GM21576 (cell line): ENCODE measurements at regions not wholly inside any gene's neighbourhood (a gene's known extent, or its start where the extent isn't known, plus 50 kb on each side); places are given as distances from the start of the nearest gene placed in this dataset.
A peak's percentile ranks its signal among the peaks of the same experiment; 100 is the strongest.

Experiments used
- ATAC-seq: cut with Tn5 transposase; IDR thresholded peaks from one replicate; pipeline ENCODE4 v1.9.1; 2021; ENCODE audit warnings: mild to moderate bottlenecking, moderate library complexity; ENCODE audit not compliant: unreplicated experiment

DNA sequence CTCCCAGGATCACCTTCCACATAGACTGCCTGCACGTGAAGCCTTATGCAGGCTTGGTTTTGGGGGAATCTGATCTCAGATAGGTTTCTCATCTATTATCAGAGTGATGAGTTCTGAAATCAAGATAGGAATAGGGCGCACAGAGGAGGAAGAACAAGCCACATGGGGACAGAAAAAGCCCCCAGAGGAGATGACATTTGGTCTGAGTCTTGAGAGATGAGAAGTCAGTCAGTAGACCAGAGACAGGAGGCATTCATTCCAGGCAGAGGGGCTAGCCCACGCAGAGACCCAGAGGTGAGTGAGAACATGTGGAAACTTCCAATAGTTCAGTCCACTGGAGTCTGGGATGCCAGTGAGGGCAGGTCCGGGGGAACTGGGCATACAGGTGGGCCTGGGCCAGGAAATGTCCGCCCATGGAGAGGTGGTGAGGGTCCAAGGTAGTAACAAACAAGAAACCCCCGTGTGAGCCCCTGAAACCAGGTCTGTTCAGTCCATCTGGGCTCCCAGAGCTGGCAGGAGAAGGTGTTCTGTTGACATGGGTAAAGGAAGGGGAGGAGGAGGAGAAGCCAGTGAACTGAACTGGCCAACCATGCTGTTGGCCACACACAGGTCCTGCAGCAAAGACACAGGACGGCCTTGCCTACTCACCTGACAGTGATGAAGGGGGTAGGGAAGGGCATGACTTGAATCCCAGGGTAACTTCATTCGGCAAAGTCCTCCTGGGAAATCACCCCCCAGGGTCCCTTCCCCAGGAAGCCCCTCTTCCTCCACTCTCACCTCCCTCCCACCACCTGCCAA lies 69.3 kb upstream of the SMNDC1 start:
- no peak for ATAC-seq

GRCh38 chr10:110375121-110375520 lies 70.4 kb upstream of the SMNDC1 start:
- no peak for ATAC-seq

DNA sequence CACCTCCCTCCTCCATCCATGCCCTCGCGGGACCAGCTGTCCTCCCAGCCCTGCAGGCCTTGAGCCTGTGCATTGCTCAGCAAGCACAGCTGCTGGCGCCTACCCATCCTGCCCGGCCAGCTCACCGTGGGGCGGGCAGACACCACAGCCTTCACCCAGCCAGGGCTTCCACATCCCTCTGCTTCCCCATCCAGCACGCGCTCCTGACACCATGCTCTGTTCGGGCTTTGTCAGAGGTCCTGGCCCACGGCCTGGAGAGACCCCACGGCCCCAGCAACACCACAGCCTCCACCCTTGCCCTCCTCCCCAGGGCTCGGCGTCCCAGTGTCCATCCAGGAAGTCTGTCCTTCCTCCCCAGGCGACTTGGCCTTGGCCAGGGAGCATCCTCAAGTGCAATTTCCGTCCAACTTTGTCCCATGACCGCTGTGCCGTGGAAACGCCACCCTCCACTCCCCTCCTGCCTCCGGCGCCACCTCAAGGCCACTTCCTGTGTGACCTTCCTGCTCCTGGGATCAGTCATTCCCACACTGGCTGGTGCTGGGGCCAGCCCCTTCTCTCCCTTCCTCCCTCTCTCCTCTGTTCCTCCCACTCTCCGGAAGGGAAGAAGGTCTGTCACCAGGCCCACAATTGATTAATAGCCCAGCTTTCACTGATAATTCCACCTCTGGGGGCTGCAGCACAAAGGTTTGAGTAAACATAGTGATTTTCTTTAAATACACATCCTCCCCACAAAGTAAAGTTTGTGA lies 71.5 kb upstream of the SMNDC1 start:
- no peak for ATAC-seq

DNA sequence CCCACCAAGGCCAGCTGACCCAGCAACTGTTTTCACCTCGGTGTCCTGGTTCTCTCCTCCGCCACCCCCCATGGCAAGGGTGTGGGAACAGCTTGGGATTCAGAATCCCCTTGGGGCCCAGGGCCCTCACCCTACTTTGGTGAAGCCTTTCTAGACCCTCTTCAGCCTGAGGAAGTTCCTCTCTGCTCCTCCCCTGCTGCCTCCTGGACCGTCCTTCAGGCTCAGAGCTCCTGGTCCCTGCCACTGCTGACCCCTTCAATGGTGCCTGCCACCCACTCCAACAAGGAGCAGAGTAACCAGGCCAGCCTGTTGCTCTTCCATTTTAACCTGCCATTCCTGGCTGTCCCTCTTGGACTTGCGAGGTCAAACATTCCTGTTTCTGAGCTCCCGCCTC lies 72.0 kb upstream of the SMNDC1 start:
- ATAC-seq: no peak

- no peak for ATAC-seq
Observed at GRCh38 chr10:110378006-110378405, 73.3 kb upstream of the SMNDC1 start.

GRCh38 chr10:110378533-110379108 lies 73.9 kb upstream of the SMNDC1 start:
- ATAC-seq: no peak

DNA sequence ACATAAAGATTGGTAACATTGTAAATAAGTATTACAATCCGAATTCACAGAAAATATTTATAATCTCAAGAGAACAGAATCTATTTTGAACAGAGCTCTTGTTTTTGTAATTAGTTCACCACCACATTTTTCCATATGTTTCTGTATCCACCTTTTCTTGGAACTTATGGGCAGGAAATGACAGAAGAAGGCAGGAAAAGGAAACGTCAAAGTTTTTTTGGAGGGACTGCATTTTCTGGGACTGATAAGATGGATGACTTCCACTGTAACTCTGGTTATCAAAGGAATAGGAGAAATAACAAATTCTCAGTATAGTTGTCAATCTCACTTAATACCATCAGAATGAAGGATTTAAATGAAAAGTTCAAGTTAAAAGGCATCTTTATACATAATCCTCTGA lies 75.1 kb upstream of the SMNDC1 start:
- no peak for ATAC-seq

- no peak for ATAC-seq
Observed at GRCh38 chr10:110380293-110380692, 75.6 kb upstream of the SMNDC1 start.

DNA sequence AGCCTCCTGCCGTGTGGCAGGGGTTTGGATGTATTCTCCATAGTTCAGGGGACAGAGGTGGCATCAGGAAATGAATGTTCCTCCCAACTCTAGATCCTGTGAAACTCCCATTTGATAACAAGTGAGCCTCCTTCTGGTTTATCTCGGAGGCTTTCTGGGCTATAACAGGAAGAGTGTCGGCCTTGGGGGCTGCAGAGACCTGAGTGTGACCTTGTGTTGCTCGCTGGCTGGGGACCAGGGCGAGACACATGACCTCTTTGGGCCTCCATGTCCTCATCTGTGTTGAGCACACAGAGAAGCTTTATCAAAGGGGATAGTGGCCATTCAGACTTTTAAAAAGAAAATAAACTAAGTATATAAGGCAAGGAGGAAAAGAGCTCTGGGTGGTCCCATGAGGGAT lies 78.0 kb upstream of the SMNDC1 start:
- no peak for ATAC-seq

GRCh38 chr10:110387617-110387982 lies 82.9 kb upstream of the SMNDC1 start:
- no peak for ATAC-seq

DNA sequence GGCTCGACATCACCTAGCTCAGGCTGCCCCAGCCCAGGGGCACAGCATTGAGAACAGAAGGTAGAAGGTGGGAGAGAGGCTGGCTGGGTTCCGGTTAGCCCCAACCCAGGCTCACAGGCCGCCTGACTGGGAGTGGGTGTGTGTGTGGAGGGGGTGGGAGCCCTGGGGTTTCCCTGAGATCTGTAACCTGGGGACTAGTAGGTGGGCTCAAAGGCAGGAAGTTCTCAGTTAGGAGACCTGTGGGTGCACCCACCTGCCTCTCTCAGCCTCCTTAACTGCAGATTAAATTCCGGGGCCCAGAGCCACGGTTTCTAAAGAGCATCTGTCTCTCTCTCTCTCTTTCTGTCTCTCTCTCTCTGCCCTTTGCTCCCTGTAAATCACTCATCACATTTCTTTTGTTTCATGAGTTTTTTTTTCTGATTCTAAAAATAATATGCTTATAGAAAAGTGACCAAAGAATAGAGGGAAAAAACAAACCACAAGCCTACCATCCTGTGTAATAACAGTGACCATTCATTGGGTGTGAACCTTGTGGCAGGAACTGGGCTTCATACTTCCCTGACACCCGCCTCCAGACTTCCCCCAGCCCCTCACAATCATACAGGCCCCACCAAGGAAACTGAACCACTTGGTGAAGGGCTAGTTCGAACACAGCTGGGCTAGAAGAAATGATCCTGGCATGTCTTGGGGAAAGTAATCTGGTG lies 83.4 kb upstream of the SMNDC1 start:
- peak; percentile 81 for ATAC-seq

- ATAC-seq: no peak
Observed at GRCh38 chr10:110388687-110389052, 84.0 kb upstream of the SMNDC1 start.

DNA sequence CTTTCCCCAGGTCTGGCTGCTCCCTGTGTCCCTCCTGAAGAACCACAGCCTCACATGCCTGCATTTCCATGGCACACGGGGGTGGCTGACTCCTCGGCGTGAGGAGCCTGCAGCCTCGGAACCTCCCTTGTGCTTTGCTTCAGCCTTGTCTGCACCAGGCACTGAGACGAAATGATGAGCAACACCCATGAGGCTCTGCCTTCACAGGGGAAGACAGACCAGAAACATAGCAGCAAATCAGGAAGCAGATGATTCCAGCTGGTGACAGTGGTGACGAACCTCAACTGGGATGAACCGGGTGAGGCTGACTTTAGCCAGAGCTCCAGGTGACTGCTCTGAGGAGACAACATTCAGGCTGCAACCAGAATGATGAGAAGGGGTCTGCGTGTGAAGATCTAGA lies 84.5 kb upstream of the SMNDC1 start:
- ATAC-seq: no peak

DNA sequence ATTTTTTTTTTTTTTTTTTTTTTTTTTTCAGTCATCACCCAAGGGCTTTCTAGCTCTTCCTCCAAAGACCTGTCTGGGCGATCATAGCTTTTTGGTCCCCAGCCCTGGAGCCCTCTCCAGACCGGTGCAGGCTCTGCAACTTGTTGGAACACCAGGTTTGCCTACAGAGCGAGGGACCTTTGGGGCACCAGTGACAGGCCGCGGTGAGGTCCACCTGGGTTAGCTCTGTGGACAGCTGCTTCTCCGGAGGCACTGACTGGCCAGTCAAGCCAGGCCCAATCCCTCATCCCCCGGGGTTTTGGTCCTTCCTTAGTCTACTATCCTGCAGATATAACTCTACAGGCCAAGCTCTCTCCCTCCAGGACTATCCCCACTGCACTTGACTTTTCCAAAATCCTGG lies 86.8 kb upstream of the SMNDC1 start:
- no peak for ATAC-seq

- no peak for ATAC-seq
Observed at GRCh38 chr10:110392121-110392520, 87.4 kb upstream of the SMNDC1 start.

DNA sequence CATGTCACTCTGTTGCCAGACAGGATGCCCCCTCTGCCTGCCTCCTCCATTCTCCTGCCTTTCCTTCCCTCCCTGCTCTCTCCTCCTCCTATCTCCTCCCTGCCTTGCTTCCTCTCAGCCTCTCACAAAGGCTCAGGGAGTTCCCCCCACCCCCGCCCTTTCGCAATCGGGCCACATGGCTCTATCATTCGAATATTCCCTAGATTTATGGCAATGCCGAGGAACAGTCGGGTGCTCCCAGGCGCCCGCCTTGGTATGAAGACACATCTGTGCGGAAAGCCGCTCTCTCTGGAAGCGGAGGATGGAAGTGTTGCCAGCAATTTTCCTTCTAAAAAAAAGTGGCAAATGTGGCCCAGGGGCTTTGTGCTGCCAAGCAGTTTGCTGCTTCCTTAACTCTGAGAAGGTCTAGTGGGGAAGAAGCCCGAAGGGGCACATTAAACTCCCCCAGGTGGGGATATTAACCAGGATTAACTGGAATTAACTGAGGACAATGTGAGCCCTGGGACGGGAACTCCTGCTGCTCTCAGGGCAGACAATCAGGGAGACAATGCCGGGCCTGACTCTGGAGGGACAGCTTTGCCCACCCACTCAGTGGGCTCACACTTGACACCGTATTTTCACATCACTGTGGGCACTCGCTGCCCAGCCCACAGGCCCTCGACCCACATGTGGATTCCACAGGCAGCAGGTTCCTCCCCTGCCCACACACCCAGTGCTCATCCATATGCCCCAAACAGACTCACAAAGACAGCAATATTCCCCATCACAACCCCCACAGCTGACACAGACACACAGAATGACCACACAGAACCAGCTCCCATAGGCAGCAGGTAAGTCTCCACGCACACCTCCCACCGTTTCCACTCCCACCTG lies 88.4 kb upstream of the SMNDC1 start:
- ATAC-seq: no peak

DNA sequence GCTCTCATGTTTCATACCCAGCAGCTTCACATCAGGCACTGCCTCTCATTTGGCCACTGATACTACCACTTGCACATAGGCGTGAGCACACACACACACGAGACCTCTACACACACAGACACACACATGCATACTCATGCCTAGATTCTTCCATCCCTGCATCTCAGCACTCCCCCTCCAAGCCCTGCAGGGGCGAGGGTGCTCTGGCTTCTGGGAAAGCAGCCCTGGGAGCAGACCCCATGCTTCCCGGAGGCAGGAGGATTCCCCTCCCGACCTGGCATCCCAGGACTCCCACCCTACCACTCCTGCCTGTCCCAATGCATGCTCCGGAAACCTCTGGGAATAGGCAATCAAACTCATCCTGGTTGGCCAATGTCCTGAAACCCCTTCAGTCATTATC lies 89.1 kb upstream of the SMNDC1 start:
- no peak for ATAC-seq

DNA sequence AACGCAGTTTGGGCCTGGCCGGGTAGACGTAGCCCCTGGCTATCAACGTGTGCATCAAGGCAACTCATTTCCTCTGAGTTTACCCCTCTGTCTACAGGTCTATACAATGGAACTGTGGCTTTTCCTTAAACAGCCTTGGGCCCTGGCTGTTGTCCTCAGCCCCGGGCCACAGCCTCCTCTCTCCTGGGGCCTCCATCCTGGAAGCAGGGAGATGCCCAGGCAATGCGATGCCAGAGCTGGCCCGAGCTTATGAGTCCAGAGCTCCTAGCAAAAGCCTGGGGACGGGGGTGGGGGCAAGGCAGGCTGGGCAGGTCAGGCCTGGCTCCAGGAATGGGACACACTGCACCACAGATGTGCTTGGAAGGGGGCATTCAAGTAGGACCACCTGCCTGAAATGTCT lies 89.6 kb upstream of the SMNDC1 start:
- no peak for ATAC-seq

- ATAC-seq: no peak
Observed at GRCh38 chr10:110394898-110395297, 90.2 kb upstream of the SMNDC1 start.

DNA sequence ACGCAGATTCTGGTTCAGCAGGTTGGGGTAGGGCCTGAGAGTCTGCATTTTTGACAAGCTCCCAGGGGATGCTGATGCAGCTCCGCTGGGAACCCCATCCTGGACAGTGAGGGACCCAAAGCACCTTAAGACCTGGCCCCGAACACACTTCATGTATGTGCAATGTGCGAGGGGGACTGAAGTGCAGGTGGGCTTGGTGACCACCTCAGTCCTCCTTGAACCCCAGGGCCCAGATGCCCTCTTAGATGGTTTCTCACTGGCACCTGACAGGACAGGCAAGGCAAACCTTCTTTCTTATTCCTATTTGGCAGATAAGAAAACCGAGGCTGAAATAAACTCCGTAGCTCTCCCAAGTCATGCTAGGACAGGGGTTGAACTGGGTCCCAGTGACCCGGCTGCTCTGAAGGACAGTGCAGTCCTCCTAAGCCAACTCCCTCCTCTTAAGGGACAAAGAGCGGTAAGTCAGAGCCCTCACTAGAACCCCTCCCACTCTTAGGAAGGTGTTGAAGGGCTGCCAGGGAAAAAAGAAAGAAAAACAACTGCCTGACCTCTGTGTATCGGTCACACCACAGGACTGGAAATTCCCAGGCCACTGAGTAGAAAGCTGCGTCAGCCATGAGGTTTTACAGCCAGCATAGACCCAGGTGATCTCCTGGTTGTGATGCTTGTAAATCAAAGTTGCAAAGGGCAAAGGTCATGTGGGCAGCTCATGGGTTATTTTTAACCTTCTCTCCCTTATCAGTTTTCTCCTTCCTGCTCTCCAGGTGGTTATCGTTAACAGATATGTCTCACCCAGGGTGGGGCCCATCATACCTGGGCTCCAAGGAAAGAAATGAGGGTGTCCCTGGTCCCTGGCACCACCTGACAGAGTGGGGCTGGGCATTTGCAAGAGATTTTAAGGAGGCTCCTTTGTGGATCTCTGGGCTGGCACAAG lies 90.9 kb upstream of the SMNDC1 start:
- ATAC-seq: peak; percentile 88
